Amniotic epithelial cell (primary cell): ENCODE measurements at regions not wholly inside any gene's neighbourhood (a gene's known extent, or its start where the extent isn't known, plus 50 kb on each side); places are given as distances from the start of the nearest gene placed in this dataset.
"Not testable (repeated sequence)": the region's sequence is repeated elsewhere in the genome, so short reads cannot be mapped to it uniquely, and the experiment has no call there.

Source experiments
- DNase-seq: peaks from one replicate; pipeline ENCODE4 v3.0.0-alpha.2; 2010; ENCODE audit warnings: low read depth

GRCh38 chrX:139026811-139027210, 315.3 kb upstream of the FGF13 start:
- DNase-seq, result no peak

GRCh38 chrX:139026406-139026805, 314.9 kb upstream of the FGF13 start:
- no peak for DNase-seq

DNA sequence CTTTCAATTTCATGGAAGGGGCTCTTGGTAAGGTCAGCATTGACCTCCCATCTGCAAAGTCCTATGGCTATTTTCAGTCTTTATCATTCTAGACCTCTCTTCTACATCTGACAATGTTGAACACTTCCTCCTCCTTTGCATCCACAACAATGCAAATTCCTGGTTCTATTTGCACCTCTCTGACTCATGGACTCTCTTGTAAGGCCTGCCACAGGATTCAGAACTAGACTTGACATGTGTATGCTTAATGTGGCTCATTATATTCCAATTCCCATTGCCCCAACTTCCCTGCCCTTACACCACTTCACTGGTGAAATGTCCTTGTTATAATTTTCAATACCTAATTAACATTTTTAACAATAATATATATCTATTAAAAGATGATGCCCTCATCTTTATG, 314.3 kb upstream of the FGF13 start:
- DNase-seq, result no peak

DNA sequence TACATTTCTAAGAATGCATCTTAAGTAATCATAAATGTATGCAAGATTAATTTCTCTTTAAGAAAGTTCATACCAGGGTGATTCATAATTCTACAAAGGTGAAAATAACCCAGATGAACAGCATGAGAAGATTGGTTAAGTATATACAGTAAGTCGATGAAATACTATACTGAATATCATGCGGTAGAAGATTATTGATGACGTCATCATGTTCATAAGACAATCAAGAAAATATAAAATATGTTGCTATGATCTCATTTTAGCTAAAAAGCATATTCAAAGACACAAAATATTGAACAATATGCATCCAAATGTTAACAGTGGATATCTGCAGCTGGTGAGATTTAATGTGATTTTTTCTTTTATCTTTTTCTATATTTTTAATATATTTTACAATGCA, 312.0 kb upstream of the FGF13 start:
- DNase-seq, result no peak

- DNase-seq, result no peak
Measured at GRCh38 chrX:139020801-139021200, 309.3 kb upstream of the FGF13 start.

- DNase-seq, result no peak
Measured at GRCh38 chrX:139018436-139018835, 306.9 kb upstream of the FGF13 start.

DNA sequence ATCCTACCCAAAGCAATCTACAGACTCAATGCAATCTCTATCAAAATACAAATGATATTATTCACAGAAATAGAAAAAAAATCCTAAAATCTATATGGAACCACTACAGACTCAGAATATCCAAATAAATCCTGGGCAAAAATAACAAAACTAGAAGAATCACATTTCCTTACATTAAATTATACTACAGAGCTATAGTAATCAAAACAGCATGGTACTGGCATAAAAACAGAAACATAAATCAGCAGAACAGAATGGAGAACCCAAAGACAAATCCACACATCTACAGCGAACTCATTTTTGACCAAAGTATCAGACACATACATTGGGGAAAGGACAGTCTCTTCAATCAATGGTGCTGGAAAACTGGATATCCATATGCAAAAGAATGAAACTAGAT, 304.1 kb upstream of the FGF13 start:
- DNase-seq, result no peak

- DNase-seq, result no peak
Measured at GRCh38 chrX:139008185-139008584, 296.7 kb upstream of the FGF13 start.

- not testable (repeated sequence) for DNase-seq
Measured at GRCh38 chrX:139003856-139004527, 292.5 kb upstream of the FGF13 start.

DNA sequence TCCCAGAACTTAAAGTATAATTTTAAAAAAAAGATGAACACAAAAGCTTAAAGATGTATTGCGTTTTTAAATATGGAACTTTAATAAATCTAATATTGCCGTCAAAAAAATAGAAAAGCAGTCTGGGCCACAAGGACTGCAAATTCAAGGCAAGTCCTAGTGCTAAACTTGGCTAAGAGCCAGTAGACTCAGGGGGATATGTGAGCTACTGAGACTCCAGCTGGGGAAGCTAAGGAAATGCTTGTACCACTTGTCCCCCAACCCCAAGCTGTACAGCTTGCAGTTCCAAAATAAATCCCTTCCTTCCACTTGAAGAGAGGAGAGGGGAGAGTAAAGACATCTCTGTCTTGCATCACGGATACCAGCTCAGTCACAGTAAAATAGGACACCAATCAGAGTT, 290.8 kb upstream of the FGF13 start:
- no peak for DNase-seq

DNA sequence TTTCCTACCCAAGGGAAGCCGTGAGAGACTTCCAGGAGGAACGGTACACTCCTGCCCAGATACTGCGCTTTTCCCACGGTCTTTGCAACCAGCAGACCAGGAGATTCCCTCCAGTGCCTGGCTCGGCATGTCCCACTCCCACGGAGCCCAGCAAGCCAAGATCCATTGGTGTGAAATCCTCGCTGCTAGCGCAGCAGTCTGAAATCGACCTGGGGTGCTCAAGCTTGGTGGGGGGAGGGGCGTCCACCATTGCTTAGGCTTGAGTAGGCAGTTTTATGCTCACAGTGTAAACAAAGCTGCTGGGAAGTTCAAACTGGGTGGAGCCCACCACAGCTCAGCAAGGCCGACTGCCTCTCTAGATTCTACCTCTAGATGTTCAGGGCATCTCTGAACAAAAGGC, 284.8 kb upstream of the FGF13 start:
- no peak for DNase-seq

GRCh38 chrX:138995458-138995857, 283.9 kb upstream of the FGF13 start:
- no peak for DNase-seq

- not testable (repeated sequence) for DNase-seq
Measured at GRCh38 chrX:138990425-138990824, 278.9 kb upstream of the FGF13 start.

DNA sequence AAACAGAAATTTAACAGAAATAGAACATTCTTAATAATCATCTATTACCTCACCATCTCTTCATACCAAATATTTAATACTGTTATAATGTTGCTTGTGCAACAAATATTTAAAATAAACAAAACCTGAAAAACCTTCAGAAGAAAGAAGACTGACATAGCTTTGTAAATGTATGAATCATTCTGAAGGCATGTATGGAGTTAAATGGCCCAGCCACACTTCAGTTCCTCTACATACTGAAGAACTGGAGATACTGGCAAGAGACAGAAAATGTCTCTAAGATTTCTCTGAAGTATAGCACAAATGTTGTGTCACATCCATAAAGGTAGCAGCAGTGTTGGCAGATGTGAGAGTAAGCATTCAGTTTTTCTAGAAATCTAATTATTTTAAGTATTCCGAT, 275.3 kb upstream of the FGF13 start:
- no peak for DNase-seq

DNA sequence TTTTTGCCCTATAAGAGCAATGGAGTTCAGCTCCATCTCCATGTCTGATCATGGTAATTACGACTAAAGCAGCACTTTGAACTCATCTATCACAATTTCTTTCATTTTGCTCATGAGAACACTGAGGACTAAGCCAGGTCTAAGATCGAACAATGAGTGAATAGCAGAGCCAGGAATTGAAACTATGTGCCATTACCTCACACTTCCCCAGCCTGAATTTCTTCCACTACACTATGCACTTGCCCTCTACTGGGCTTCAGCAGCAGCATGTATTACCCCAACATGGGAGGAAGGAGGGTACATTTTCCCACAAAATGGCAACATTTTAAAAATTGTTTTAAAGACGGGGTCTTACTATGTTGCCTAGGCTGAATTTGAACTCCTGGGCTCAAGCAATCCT, 274.7 kb upstream of the FGF13 start:
- no peak for DNase-seq

- no peak for DNase-seq
Measured at GRCh38 chrX:138982365-138982764, 270.8 kb upstream of the FGF13 start.

DNA sequence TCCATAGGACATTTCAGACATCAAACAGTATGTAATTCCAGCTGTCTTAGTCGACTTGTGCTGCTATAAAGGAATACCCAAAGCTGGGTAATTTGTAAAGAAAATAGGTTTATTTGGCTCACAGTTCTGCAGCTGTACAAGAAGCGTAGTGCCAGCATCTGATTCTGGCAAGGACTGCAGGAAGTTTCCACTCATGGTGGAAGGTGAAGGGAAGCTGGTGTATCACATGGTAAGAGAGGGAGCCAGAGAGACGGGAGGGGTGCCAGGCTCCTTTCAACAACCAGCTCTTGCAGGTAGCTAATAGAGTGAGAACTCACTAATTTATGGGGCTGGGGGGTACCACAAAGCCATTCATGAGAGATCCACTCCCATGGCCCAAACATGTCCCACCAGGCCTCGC, 253.0 kb upstream of the FGF13 start:
- no peak for DNase-seq

GRCh38 chrX:138962419-138962818, 250.9 kb upstream of the FGF13 start:
- not testable (repeated sequence) for DNase-seq

GRCh38 chrX:138954976-138955375, 243.5 kb upstream of the FGF13 start:
- DNase-seq, result no peak

DNA sequence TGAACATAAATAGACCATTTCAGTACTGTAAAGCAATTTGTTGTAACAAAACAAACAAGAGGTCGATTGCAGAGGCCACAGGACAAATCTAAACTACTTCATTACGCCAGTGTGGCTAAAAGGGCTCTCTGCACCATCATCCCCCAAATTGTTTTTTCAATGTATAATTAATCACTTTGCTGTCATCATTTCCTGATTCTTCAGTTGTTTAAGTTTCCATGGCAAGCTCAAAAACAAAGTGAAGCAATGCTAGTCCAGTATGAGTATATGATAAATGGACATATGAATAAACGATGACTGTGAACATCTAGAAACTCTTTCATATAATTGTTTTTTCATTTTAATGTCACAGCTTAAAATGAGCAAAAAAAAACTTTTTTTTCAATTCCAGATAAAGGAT, 235.4 kb upstream of the FGF13 start:
- DNase-seq, result no peak

DNA sequence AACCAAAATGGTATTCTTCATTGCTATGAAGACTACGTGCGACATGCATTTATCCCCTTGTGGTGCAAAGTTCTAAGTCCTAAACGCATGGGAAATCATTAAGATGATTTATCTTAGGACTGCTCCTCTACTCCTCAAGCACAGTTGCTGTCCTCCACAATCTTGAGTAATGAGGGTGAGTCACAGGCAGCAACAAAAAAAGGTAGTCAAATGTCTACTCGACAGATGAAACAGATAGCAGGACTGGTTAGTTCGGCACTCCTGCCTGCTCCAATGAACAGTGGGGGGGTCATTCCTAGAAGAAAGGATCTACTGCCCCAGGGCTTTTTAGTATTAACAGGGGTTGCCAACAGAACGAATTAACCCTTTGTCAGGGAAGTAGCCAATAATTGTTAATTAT, 233.7 kb upstream of the FGF13 start:
- DNase-seq, result no peak

- no peak for DNase-seq
Measured at GRCh38 chrX:138939038-138939437, 227.5 kb upstream of the FGF13 start.

- DNase-seq, result no peak
Measured at GRCh38 chrX:138938003-138938402, 226.5 kb upstream of the FGF13 start.

- no peak for DNase-seq
Measured at GRCh38 chrX:138931212-138931611, 219.7 kb upstream of the FGF13 start.

GRCh38 chrX:138930583-138930945, 219.0 kb upstream of the FGF13 start:
- no peak for DNase-seq
